Neural cell (in vitro differentiated cells): ENCODE measurements at regions not wholly inside any gene's neighbourhood (a gene's known extent, or its start where the extent isn't known, plus 50 kb on each side); places are given as distances from the start of the nearest gene placed in this dataset.

Experiments
- EP300 ChIP-seq: fragments of 450-650 bp; conservative IDR thresholded peaks from 2 replicates; pipeline ENCODE4 v1.6.1; 2014; ENCODE audit warnings: antibody characterized with exemption, mild to moderate bottlenecking, moderate library complexity; ENCODE audit not compliant: poor library complexity, severe bottlenecking
- EZH2 ChIP-seq: fragments of 200-600, 300-800 bp; shearing (Covaris generic), sonication (generic); IDR thresholded peaks from 2 replicates; pipeline ENCODE4 v1.6.1; 2014; ENCODE audit warnings: antibody characterized with exemption, low read length, borderline replicate concordance, mild to moderate bottlenecking; ENCODE audit not compliant: insufficient read depth, poor library complexity, severe bottlenecking
- MXI1 ChIP-seq: fragments of 450-650 bp; conservative IDR thresholded peaks from 2 replicates; pipeline ENCODE4 v1.6.1; 2014; ENCODE audit warnings: antibody characterized with exemption, mild to moderate bottlenecking; ENCODE audit not compliant: poor library complexity, severe bottlenecking
- POLR2AphosphoS5 ChIP-seq: IDR thresholded peaks from 2 replicates; pipeline ENCODE4 v1.6.1; 2012
- TAF1 ChIP-seq: IDR thresholded peaks from 2 replicates; pipeline ENCODE4 v1.6.1; 2012; ENCODE audit warnings: low read depth
- TF ChIP-seq, protein P1 (sequence below): fragments of 450-650 bp; IDR thresholded peaks from 2 replicates; pipeline ENCODE4 v1.5.1; 2014; ENCODE audit warnings: antibody characterized with exemption, mild to moderate bottlenecking, moderate library complexity; ENCODE audit not compliant: poor library complexity, severe bottlenecking

DNA sequence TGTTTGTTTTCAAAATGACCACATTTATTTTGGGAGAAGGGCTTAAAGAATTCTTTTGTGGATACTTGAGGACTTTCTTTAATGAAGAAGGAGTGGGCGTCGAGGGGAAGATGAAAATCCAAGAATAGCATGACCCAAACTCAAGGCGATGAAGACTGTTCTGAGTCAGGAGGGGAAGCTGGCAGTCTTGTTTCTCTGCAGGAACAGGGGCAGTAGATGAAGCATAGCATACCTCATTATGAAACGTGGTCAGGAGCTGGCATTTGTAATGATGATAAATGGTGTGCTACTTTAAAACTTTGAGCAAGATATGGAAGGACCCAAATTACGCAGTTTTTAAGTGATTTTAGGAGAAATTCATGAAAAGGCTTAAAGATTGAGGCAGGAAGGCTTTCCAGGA lies 549.0 kb downstream of the IGSF11 start:
- TF ChIP-seq, protein P1, sequence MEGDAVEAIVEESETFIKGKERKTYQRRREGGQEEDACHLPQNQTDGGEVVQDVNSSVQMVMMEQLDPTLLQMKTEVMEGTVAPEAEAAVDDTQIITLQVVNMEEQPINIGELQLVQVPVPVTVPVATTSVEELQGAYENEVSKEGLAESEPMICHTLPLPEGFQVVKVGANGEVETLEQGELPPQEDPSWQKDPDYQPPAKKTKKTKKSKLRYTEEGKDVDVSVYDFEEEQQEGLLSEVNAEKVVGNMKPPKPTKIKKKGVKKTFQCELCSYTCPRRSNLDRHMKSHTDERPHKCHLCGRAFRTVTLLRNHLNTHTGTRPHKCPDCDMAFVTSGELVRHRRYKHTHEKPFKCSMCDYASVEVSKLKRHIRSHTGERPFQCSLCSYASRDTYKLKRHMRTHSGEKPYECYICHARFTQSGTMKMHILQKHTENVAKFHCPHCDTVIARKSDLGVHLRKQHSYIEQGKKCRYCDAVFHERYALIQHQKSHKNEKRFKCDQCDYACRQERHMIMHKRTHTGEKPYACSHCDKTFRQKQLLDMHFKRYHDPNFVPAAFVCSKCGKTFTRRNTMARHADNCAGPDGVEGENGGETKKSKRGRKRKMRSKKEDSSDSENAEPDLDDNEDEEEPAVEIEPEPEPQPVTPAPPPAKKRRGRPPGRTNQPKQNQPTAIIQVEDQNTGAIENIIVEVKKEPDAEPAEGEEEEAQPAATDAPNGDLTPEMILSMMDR, result no peak
- TF ChIP-seq EP300 (no peak), POLR2AphosphoS5 (no peak), MXI1 (no peak), TAF1 (no peak), EZH2 (no peak)
